Fibroblast of lung (primary cell): ENCODE measurements at regions not wholly inside any gene's neighbourhood (a gene's known extent, or its start where the extent isn't known, plus 50 kb on each side); places are given as distances from the start of the nearest gene placed in this dataset.

Experiments
- DNase-seq, 2 donors: peaks; one replicate each; pipeline versions ENCODE4 v3.0.0 to v3.0.0-alpha.2; 2010; ENCODE audit warnings: low read depth in 2 of 2
- H2AFZ ChIP-seq: 2 replicates; pipeline ENCODE4 v1.5.1; 2012; ENCODE audit warnings: low read length, control low read depth, inconsistent platforms
- H3K27ac ChIP-seq: 2 replicates; pipeline ENCODE4 v1.5.1; 2011; ENCODE audit warnings: low read length, control low read depth; ENCODE audit not compliant: insufficient read depth
- H3K27me3 ChIP-seq: 2 replicates; pipeline ENCODE4 v1.5.1; 2011; ENCODE audit warnings: mild to moderate bottlenecking, low read length; ENCODE audit not compliant: control insufficient read depth, insufficient read depth
- H3K36me3 ChIP-seq: 2 replicates; pipeline ENCODE4 v1.5.1; 2011; ENCODE audit warnings: low read length; ENCODE audit not compliant: control insufficient read depth, insufficient read depth
- H3K4me1 ChIP-seq: 2 replicates; pipeline ENCODE4 v1.5.1; 2011; ENCODE audit warnings: low read length; ENCODE audit not compliant: control insufficient read depth, insufficient read depth; ENCODE audit errors: extremely low read depth
- H3K4me2 ChIP-seq: 2 replicates; pipeline ENCODE4 v1.5.1; 2011; ENCODE audit warnings: low read length, control low read depth; ENCODE audit not compliant: insufficient read depth; ENCODE audit errors: extremely low read depth
- H3K4me3 ChIP-seq, 4 experiments: fragments of 200-600 bp in 1 of 4; sonication (generic) in 1 of 4; replicated peaks in 1 of 4; 2 replicates each; pipeline ENCODE4 v1.5.1; 2011 to 2016; ENCODE audit warnings: low read length in 4 of 4, low read depth in 3 of 4, mild to moderate bottlenecking in 3 of 4, control low read depth in 2 of 4, inconsistent platforms in 1 of 4, mixed read lengths in 1 of 4; ENCODE audit not compliant: insufficient read depth in 1 of 4; ENCODE audit errors: control extremely low read depth in 1 of 4
- H3K79me2 ChIP-seq: 2 replicates; pipeline ENCODE4 v1.5.1; 2012; ENCODE audit warnings: mild to moderate bottlenecking, low read length, inconsistent platforms; ENCODE audit not compliant: control insufficient read depth, insufficient read depth
- H3K9ac ChIP-seq: 2 replicates; pipeline ENCODE4 v1.5.1; 2011; ENCODE audit warnings: mild to moderate bottlenecking, low read length, control low read depth; ENCODE audit not compliant: insufficient read depth
- H3K9me3 ChIP-seq: 2 replicates; pipeline ENCODE4 v1.5.1; 2012; ENCODE audit warnings: low read depth, low read length; ENCODE audit not compliant: control insufficient read depth, insufficient read depth
- H4K20me1 ChIP-seq: 2 replicates; pipeline ENCODE4 v1.5.1; 2011; ENCODE audit warnings: low read length; ENCODE audit not compliant: control insufficient read depth, insufficient read depth; ENCODE audit errors: extremely low read depth
- EZH2 ChIP-seq: IDR thresholded peaks from 2 replicates; pipeline ENCODE4 v1.5.1; 2012; ENCODE audit warnings: low read length, control low read depth, mild to moderate bottlenecking; ENCODE audit errors: missing control alignments
- TF ChIP-seq, protein P1 (sequence below), 2 donors: IDR thresholded peaks in 1 of 2; conservative IDR thresholded peaks in 1 of 2; 1 replicate in 1 of 2; 2 replicates in 1 of 2; pipeline ENCODE4 v1.5.1; 2011 to 2012; ENCODE audit warnings: low read length in 2 of 2, control low read depth in 1 of 2, inconsistent platforms in 1 of 2, low read depth in 1 of 2, mild to moderate bottlenecking in 1 of 2

DNA sequence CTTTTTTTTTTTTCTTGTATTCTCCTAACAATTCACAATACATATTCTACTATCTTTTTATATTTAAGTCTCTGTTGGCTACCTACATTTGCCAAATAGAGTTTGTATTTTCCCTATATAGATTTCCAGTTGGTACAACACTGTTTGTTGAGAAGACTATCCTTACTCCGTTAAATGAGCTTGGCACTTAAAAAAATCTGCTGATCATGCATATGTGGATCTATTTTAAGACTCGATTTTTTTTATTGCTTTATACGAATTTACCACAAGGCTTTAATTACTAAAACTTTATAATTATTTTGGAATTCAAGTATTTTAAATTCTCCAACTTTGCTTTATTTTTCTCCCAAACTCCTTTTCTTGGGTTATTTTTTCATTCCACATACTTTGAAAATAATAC is 855.6 kb downstream of the C6orf118 start:
- no peaks in the 10 kb centered on the region for H4K20me1 ChIP-seq
- H3K36me3 ChIP-seq, result no peaks in the 10 kb centered on the region
- no peaks in the 10 kb centered on the region for H3K4me1 ChIP-seq
- TF ChIP-seq EZH2, result no peak
- TF ChIP-seq, protein P1, sequence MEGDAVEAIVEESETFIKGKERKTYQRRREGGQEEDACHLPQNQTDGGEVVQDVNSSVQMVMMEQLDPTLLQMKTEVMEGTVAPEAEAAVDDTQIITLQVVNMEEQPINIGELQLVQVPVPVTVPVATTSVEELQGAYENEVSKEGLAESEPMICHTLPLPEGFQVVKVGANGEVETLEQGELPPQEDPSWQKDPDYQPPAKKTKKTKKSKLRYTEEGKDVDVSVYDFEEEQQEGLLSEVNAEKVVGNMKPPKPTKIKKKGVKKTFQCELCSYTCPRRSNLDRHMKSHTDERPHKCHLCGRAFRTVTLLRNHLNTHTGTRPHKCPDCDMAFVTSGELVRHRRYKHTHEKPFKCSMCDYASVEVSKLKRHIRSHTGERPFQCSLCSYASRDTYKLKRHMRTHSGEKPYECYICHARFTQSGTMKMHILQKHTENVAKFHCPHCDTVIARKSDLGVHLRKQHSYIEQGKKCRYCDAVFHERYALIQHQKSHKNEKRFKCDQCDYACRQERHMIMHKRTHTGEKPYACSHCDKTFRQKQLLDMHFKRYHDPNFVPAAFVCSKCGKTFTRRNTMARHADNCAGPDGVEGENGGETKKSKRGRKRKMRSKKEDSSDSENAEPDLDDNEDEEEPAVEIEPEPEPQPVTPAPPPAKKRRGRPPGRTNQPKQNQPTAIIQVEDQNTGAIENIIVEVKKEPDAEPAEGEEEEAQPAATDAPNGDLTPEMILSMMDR (conservative IDR thresholded peaks at IDR 0.05 in 1 of 2, IDR thresholded peaks at IDR 0.05 in 1 of 2; ENCODE audit: low read depth in 1 of 2, low read length in 2 of 2), result no peak
- H3K9me3 ChIP-seq, result no peaks in the 10 kb centered on the region
- H3K4me3 ChIP-seq, result no peak overlapping the region
- H3K79me2 ChIP-seq, result no peaks in the 10 kb centered on the region
- DNase-seq, result no peak
- no peak overlapping the region for H3K9ac ChIP-seq
- H3K27ac ChIP-seq, result no peak overlapping the region
- H3K4me2 ChIP-seq, result no peak overlapping the region
- no peaks in the 10 kb centered on the region for H3K27me3 ChIP-seq
- H2AFZ ChIP-seq, result no peak overlapping the region

DNA sequence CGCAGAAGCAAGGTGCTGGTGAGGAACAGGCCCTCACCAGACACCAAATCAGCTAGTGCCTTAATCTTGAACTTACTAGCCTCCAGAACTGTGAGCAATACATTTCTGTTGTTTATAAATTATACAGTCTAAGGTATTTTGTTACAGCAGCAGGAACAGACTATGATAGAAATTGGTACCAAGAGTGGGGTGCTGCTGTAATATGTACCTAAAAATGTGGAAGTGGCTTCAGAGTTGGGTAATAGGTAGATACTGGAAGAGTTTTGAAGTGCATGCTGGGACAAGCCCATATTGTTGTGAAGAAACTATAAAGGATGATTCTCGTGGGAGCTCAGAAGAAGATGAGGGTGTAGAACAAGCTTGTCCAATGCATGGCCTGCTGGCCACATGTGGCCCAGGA is 866.8 kb downstream of the C6orf118 start:
- no peaks in the 10 kb centered on the region for H4K20me1 ChIP-seq

DNA sequence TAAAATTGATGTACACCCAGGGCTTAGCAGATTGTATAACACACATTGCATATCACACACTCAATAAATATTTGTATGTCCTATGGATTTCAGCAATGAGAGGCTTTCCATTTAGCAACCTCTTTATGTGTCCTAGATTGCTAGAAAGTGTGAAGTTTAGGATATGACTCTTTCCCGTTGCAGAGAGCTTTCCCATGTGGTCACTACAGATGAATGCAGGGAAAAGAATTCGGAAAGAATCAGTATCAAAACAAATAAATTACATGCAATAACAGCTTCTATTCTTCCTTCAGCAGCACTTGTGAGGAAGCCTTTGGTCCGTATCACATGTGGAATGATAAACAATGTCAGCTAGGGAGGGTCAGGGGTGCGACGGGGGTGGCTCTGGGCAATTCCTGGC is 870.1 kb downstream of the C6orf118 start:
- no peak overlapping the region for H3K9ac ChIP-seq
- no peak for TF ChIP-seq EZH2
- TF ChIP-seq, protein P1 (conservative IDR thresholded peaks at IDR 0.05 in 1 of 2, IDR thresholded peaks at IDR 0.05 in 1 of 2; ENCODE audit: low read depth in 1 of 2, low read length in 2 of 2), result no peak
- H2AFZ ChIP-seq, result no peak overlapping the region
- no peaks in the 10 kb centered on the region for H3K9me3 ChIP-seq
- no peak overlapping the region for H3K27ac ChIP-seq
- no peak overlapping the region for H3K4me3 ChIP-seq
- H4K20me1 ChIP-seq, result no peaks in the 10 kb centered on the region
- no peaks in the 10 kb centered on the region for H3K36me3 ChIP-seq
- no peaks in the 10 kb centered on the region for H3K27me3 ChIP-seq
- DNase-seq, result no peak
- H3K4me2 ChIP-seq, result no peak overlapping the region
- H3K4me1 ChIP-seq, result no peaks in the 10 kb centered on the region
- H3K79me2 ChIP-seq, result no peaks in the 10 kb centered on the region

More for the DNA sequence above, 866.8 kb downstream of the C6orf118 start:
- no peaks in the 10 kb centered on the region for H3K36me3 ChIP-seq
- no peak overlapping the region for H3K27ac ChIP-seq
- no peak for DNase-seq
- H3K79me2 ChIP-seq, result no peaks in the 10 kb centered on the region
- H3K4me3 ChIP-seq, result no peak overlapping the region
- no peaks in the 10 kb centered on the region for H3K27me3 ChIP-seq
- H3K4me1 ChIP-seq, result no peaks in the 10 kb centered on the region
- H3K4me2 ChIP-seq, result no peak overlapping the region
- TF ChIP-seq, protein P1 (conservative IDR thresholded peaks at IDR 0.05 in 1 of 2, IDR thresholded peaks at IDR 0.05 in 1 of 2; ENCODE audit: low read depth in 1 of 2, low read length in 2 of 2), result no peak
- no peak for TF ChIP-seq EZH2
- H2AFZ ChIP-seq, result no peak overlapping the region
- H3K9ac ChIP-seq, result no peak overlapping the region
- H3K9me3 ChIP-seq, result no peaks in the 10 kb centered on the region
